ENCODE measurements at regions not wholly inside any gene's neighbourhood (a gene's known extent, or its start where the extent isn't known, plus 50 kb on each side); places are given as distances from the start of the nearest gene placed in this dataset.

DNA sequence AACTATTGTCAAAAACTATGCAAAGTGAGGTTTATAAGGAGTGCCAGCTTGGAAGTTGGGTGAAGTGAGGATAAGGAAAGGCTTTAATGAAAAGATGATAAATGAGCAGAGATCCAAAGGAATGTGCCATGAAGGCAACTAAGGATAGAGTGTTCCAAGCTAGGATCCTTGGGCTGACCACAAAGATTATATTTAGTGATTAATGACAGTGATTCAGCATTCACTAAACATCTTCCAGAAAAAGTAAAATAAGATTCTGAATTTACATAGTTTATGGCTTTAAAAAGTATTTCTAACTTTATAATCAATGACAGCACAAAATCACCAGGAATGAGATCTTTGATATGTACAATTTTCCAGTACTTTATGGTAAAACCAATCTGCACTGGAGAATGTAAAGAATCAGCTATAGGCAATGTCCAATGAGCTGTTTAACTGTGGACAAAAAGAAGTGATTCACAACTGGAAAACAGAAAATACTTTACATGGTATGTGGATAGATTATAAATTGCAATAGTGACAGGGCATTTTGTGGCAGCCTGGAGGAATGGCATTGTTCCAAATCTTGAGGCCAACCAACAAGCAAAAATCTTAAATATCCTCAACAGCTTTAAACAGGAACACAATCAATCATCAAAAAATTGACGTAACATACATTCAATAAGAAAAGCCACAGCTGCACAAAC, 91.2 kb upstream of the KCTD3 start:
- Histone ChIP-seq H3K9me3 (no peaks in the 10 kb centered on the region), H3K27me3 (no peaks in the 10 kb centered on the region), H3K4me1 (no peaks in the 10 kb centered on the region), H3K27ac (no peak overlapping the region), H3K4me3 (no peak overlapping the region), H3K36me3 (no peaks in the 10 kb centered on the region)
- intact Hi-C loops (cut with DNase I), result no loop called here
- FAIRE-seq (no peak), ATAC-seq (no peak), DNase-seq (no peak)
- 17 to 24% methylated on average over 1 of the region's 1 CpG for WGBS, 2 donors
- TF ChIP-seq, protein P1, sequence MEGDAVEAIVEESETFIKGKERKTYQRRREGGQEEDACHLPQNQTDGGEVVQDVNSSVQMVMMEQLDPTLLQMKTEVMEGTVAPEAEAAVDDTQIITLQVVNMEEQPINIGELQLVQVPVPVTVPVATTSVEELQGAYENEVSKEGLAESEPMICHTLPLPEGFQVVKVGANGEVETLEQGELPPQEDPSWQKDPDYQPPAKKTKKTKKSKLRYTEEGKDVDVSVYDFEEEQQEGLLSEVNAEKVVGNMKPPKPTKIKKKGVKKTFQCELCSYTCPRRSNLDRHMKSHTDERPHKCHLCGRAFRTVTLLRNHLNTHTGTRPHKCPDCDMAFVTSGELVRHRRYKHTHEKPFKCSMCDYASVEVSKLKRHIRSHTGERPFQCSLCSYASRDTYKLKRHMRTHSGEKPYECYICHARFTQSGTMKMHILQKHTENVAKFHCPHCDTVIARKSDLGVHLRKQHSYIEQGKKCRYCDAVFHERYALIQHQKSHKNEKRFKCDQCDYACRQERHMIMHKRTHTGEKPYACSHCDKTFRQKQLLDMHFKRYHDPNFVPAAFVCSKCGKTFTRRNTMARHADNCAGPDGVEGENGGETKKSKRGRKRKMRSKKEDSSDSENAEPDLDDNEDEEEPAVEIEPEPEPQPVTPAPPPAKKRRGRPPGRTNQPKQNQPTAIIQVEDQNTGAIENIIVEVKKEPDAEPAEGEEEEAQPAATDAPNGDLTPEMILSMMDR (IDR thresholded peaks at IDR 0.05), result no peak

GRCh38 chr1:215476541-215476940, 90.6 kb upstream of the KCTD3 start:
- no peak for FAIRE-seq
- Histone ChIP-seq H3K27me3 (no peaks in the 10 kb centered on the region), H3K36me3 (no peaks in the 10 kb centered on the region), H3K9me3 (no peaks in the 10 kb centered on the region), H3K4me1 (no peaks in the 10 kb centered on the region), H3K4me3 (no peak overlapping the region), H3K27ac (no peak overlapping the region)
- DNase-seq, result no peak
- intact Hi-C loops (cut with DNase I), result no loop called here
- TF ChIP-seq, protein P1 (IDR thresholded peaks at IDR 0.05), result no peak
- no peak for ATAC-seq

DNA sequence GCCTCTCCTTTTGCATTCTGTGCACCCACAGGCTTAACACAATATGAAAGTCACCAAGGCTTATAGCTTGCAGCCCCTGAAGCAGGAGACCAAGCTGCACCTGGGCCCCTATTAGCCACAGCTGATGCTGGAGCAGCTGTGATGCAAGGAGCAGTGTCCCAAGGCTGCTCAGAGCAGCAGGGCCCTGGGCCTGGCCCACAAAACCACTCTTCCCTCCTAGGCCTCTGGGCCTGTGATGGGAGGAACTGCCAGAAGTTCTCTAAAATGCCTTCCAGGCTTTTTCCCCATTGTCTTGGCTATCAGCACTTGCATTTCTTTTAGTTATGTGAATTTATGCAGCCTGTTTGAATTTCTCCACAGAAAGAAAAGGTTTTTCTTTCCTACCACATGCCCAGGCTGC, 89.5 kb upstream of the KCTD3 start:
- DNase-seq, result no peak
- FAIRE-seq, result no peak
- ATAC-seq, result no peak
- H3K4me3 ChIP-seq, result no peak overlapping the region
- no peaks in the 10 kb centered on the region for H3K9me3 ChIP-seq
- no peak overlapping the region for H3K27ac ChIP-seq
- intact Hi-C loops (cut with DNase I), result no loop called here
- no peaks in the 10 kb centered on the region for H3K27me3 ChIP-seq
- no peaks in the 10 kb centered on the region for H3K4me1 ChIP-seq
- TF ChIP-seq, protein P1 (IDR thresholded peaks at IDR 0.05), result no peak
- H3K36me3 ChIP-seq, result no peaks in the 10 kb centered on the region

GRCh38 chr1:215479567-215479966, 87.5 kb upstream of the KCTD3 start:
- intact Hi-C loops (cut with DNase I), result no loop called here
- TF ChIP-seq, protein P1 (IDR thresholded peaks at IDR 0.05), result no peak

GRCh38 chr1:215482079-215482478, 85.0 kb upstream of the KCTD3 start:
- ATAC-seq, result no peak
- FAIRE-seq, result no peak
- H3K4me1 ChIP-seq, result no peaks in the 10 kb centered on the region
- intact Hi-C loops (cut with DNase I), result no loop called here
- H3K27ac ChIP-seq, result no peak overlapping the region
- H3K4me3 ChIP-seq, result no peak overlapping the region
- 48 to 66% methylated on average over 2 of the region's 2 CpGs for WGBS, 2 donors
- no peak for DNase-seq
- TF ChIP-seq, protein P1 (IDR thresholded peaks at IDR 0.05), result no peak
- no peaks in the 10 kb centered on the region for H3K36me3 ChIP-seq
- no peaks in the 10 kb centered on the region for H3K27me3 ChIP-seq
- no peaks in the 10 kb centered on the region for H3K9me3 ChIP-seq

More at GRCh38 chr1:215479567-215479966, 87.5 kb upstream of the KCTD3 start:
- DNase-seq (no peak), ATAC-seq (no peak), FAIRE-seq (no peak)
- Histone ChIP-seq H3K27me3 (no peaks in the 10 kb centered on the region), H3K4me3 (no peak overlapping the region), H3K9me3 (no peaks in the 10 kb centered on the region), H3K27ac (no peak overlapping the region), H3K36me3 (no peaks in the 10 kb centered on the region), H3K4me1 (no peaks in the 10 kb centered on the region)

Data from pancreas (tissue), 10 donors.